Fibroblast of mammary gland (primary cell): ENCODE measurements at regions not wholly inside any gene's neighbourhood (a gene's known extent, or its start where the extent isn't known, plus 50 kb on each side); places are given as distances from the start of the nearest gene placed in this dataset.

ENCODE experiments used
- DNase-seq: peaks from one replicate; pipeline ENCODE4 v3.0.0-alpha.2; 2010; ENCODE audit warnings: low read depth
- H3K4me3 ChIP-seq: 2 replicates; pipeline ENCODE4 v1.5.1; 2011; ENCODE audit warnings: low read depth, mild to moderate bottlenecking, low read length, moderate library complexity; ENCODE audit not compliant: control insufficient read depth
- CTCF ChIP-seq: conservative IDR thresholded peaks from 2 replicates; pipeline ENCODE4 v1.5.1; 2011; ENCODE audit warnings: low read depth, low read length, inconsistent platforms; ENCODE audit not compliant: control insufficient read depth, insufficient read depth

- no peak for DNase-seq
- H3K4me3 ChIP-seq, result no peak overlapping the region
- no peak for TF ChIP-seq CTCF
Measured at GRCh38 chr15:35616498-35617271, 70.7 kb upstream of the DPH6 start.

DNA sequence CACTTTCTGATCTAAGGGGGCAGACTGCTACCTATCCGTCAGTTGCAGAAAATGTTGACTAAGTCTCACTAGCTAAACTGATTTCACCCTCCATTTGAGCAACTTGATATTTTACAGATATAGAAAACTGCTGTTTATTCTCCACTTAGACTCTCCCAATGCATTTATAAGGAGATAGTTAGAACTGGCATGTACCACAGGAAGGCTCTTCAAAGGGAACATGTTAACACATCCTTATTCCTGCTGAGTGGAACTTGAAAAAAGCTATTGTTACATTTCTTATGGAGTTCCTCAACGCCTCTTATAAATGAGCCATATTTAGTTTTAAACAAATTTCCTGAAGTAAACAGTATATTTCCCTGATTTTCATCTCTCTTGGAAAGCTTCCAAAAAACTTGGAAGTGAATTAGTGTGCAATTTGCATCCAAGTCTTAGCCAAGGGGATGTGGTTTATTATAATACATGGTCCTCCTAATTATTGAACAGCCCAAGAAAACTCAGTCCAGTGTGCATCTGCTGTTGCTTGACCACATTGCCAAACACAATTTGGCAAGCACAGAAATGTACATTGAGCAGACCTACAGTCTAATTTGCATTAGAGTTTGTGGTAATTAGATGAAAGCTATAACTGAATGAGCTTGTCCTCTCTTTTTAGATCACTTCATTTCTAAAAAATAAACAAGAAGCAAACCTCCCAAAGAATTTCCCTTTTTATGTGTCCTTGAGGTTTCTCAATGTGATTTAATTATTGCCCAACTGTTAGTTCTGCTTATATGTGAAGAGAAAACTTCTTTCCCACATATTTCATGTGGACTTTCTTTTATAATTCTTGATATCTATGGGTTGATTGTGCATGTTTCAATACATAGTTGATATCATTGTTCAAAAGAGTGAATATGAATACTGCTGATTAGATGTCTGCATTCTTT lies 72.6 kb upstream of the DPH6 start:
- no peak for TF ChIP-seq CTCF
- DNase-seq, result peak; percentile 35
- H3K4me3 ChIP-seq, result no peak overlapping the region

DNA sequence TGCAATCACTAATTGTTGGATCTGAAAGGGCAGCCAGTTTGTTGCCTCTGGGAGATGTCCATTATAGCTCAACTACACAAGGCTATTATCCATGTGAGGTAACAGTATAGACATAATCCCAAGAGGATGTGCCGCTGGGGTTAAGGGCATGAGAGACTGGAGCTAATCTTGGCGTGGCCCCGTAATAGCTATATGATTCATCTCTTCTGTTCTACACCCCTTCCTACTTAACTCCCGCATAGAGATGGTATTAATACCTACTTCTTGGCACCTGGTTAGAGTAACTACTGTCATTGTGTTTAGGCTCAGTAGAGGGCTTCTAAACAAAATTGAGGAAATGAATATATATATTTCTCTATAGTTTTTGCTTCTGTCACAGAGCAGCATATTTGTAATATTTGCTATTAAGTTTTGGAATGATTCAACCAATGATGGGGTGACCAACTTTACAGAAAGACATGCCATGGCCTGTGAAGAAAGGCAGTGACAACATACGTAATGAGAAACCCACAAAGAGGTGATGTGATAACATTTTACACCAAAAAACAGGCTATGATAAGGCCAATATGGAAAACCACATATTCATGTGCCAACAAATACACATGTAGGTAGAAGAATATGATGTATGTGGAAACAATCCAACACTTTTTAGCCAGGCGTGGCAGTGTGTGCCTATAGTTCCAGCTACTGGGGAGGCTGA lies 76.8 kb upstream of the DPH6 start:
- no peak for TF ChIP-seq CTCF
- H3K4me3 ChIP-seq, result no peak overlapping the region
- no peak for DNase-seq

DNA sequence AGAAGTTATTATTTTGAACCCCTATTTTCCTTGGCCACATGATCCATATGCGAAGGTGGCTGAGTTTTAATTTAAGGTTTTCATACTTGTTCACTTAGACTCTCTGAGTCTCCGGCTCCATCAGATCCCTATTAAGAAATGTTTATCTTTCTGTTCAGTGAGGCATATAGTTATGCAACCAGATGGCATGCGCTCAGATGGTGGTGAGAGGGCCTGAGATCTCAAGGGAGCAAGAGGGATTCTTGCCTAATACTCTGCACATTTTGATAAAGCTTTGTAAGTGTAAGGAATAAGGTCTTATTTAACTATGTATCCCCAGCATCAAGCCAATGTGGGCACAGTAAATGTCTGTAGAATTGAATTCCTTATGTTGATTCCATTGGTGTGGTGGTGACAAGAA lies 78.9 kb upstream of the DPH6 start:
- TF ChIP-seq CTCF, result no peak
- DNase-seq, result peak; percentile 93
- no peak overlapping the region for H3K4me3 ChIP-seq

DNA sequence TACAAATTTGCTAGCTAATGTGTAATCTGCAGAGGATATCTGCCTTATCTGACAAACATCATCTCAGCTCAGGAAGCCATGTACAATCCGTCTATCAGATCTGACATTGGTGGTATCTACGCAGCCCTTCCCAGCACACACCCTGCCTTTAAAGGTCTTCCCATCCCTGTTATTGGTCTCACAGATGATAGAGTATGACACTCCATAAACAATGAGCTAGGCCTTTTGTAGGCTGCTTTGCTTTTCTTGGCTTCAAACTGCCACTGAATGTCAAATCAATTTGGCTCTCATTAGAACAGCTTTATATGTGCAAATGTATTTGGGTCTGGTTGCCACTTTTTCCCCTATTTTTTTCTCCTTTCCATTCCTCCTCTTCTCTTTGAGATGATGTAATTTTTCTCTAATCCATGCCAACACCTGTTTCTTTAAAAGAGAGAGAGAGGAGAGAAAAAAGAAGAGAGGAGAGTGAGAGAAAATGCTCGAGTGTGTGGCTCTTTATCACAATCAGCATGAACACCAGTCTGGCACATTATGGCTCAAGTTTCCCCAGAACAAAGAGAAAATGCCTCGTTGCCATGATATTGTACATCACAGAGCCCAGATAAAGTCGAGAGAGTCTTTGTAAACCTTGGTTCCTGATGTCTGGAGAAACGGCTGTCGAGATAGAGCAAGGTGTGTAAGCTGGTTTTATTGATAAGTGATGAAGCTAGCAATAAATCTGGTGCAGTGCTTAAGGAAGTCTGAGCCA lies 80.8 kb upstream of the DPH6 start:
- TF ChIP-seq CTCF, result no peak
- H3K4me3 ChIP-seq, result no peak overlapping the region
- DNase-seq, result peak; percentile 36

- no peak for TF ChIP-seq CTCF
- DNase-seq, result no peak
- no peak overlapping the region for H3K4me3 ChIP-seq
Measured at GRCh38 chr15:35627696-35628095, 81.7 kb upstream of the DPH6 start.
